ENCODE measurements at regions not wholly inside any gene's neighbourhood (a gene's known extent, or its start where the extent isn't known, plus 50 kb on each side); places are given as distances from the start of the nearest gene placed in this dataset.

- Histone ChIP-seq H3K27me3 (no peaks in the 10 kb centered on the region), H3K27ac (no peak overlapping the region), H3K36me3 (no peaks in the 10 kb centered on the region), H3K9me3 (no peaks in the 10 kb centered on the region), H3K4me3 (no peak overlapping the region), H3K4me1 (no peaks in the 10 kb centered on the region)
- no peak for DNase-seq (ENCODE audit: low spot score in 2 of 2)
- intact Hi-C loops (cut with DNase I; ENCODE audit: low total_unique reads), result no loop called here
- TF ChIP-seq POLR2AphosphoS5 (IDR thresholded peaks at IDR 0.05) (no peak), POLR2A (IDR thresholded peaks at IDR 0.05) (no peak), CTCF (IDR thresholded peaks at IDR 0.05) (no peak)
These were observed 85.7 kb upstream of the RGS17 start for GRCh38 chr6:153216789-153217188.

DNA sequence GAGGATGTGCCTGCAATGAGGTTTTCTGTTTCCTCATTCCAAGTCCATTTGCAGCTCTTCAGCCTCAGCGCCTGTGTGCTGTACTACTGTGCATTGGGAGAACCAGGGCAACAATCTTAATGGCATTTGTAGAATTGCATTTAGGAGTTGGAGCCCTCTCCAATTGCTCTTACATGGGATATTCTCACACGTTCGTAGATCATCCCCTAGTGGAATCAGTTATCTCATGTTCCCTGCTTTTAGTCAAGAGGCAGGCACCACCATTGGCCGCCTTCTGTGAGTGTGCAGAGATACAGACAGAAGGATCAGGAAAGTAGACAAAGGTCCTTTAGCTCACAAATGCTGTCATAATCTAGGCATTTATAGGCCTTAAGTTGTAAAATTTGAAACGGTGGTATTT, 84.2 kb upstream of the RGS17 start:
- no peaks in the 10 kb centered on the region for H3K9me3 ChIP-seq
- H3K27me3 ChIP-seq, result no peaks in the 10 kb centered on the region
- no peak overlapping the region for H3K27ac ChIP-seq
- no peaks in the 10 kb centered on the region for H3K4me1 ChIP-seq
- H3K36me3 ChIP-seq, result no peaks in the 10 kb centered on the region
- no peak for DNase-seq (ENCODE audit: low spot score in 2 of 2)
- TF ChIP-seq POLR2AphosphoS5 (IDR thresholded peaks at IDR 0.05) (no peak), CTCF (IDR thresholded peaks at IDR 0.05) (no peak), POLR2A (IDR thresholded peaks at IDR 0.05) (no peak)
- intact Hi-C loops (cut with DNase I; ENCODE audit: low total_unique reads), result no loop called here
- no peak overlapping the region for H3K4me3 ChIP-seq

- Histone ChIP-seq H3K27ac (no peak overlapping the region), H3K4me3 (no peak overlapping the region), H3K27me3 (no peaks in the 10 kb centered on the region), H3K4me1 (no peaks in the 10 kb centered on the region), H3K9me3 (no peaks in the 10 kb centered on the region), H3K36me3 (no peaks in the 10 kb centered on the region)
- no peak for DNase-seq (ENCODE audit: low spot score in 2 of 2)
- intact Hi-C loops (cut with DNase I; ENCODE audit: low total_unique reads), result no loop called here
- TF ChIP-seq CTCF (IDR thresholded peaks at IDR 0.05) (no peak), POLR2AphosphoS5 (IDR thresholded peaks at IDR 0.05) (no peak), POLR2A (IDR thresholded peaks at IDR 0.05) (no peak)
These were observed 83.4 kb upstream of the RGS17 start for GRCh38 chr6:153214436-153214835.

DNA sequence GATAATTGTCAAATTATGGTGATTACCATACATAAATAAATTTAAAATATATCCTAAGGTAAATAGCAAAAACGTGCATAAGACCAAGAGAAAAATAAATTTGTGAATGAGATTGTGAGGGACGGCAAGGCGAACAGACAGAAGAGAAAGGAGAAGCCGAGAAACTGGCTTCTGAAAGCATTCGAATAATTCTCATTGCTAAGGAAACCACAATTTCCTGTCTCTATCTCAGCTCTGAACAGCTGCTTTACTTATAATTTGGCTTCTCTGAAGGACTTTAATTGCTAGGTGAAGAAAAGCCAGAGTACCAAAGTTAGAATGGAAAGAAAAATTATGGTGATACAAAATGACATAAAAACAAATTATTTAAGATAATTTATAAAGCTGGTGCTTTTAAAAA, 79.0 kb upstream of the RGS17 start:
- Histone ChIP-seq H3K4me3 (no peak overlapping the region), H3K27ac (no peak overlapping the region), H3K36me3 (no peaks in the 10 kb centered on the region), H3K9me3 (no peaks in the 10 kb centered on the region), H3K4me1 (no peaks in the 10 kb centered on the region), H3K27me3 (no peaks in the 10 kb centered on the region)
- intact Hi-C loops (cut with DNase I; ENCODE audit: low total_unique reads), result no loop called here
- TF ChIP-seq CTCF (IDR thresholded peaks at IDR 0.05) (no peak), POLR2AphosphoS5 (IDR thresholded peaks at IDR 0.05) (no peak)
- DNase-seq (ENCODE audit: low spot score in 2 of 2), result no peak

GRCh38 chr6:153208706-153209105, 77.6 kb upstream of the RGS17 start:
- Histone ChIP-seq H3K27me3 (no peaks in the 10 kb centered on the region), H3K27ac (no peak overlapping the region), H3K9me3 (no peaks in the 10 kb centered on the region), H3K36me3 (no peaks in the 10 kb centered on the region), H3K4me3 (no peak overlapping the region), H3K4me1 (no peaks in the 10 kb centered on the region)
- intact Hi-C loops (cut with DNase I; ENCODE audit: low total_unique reads), result no loop called here
- DNase-seq (ENCODE audit: low spot score in 2 of 2), result no peak
- TF ChIP-seq POLR2AphosphoS5 (IDR thresholded peaks at IDR 0.05), result no peak
- no peak for TF ChIP-seq POLR2A (IDR thresholded peaks at IDR 0.05)
- no peak for TF ChIP-seq CTCF (IDR thresholded peaks at IDR 0.05)

Measured in breast epithelium (tissue), 4 donors.